ENCODE measurements at regions not wholly inside any gene's neighbourhood (a gene's known extent, or its start where the extent isn't known, plus 50 kb on each side); places are given as distances from the start of the nearest gene placed in this dataset.

DNA sequence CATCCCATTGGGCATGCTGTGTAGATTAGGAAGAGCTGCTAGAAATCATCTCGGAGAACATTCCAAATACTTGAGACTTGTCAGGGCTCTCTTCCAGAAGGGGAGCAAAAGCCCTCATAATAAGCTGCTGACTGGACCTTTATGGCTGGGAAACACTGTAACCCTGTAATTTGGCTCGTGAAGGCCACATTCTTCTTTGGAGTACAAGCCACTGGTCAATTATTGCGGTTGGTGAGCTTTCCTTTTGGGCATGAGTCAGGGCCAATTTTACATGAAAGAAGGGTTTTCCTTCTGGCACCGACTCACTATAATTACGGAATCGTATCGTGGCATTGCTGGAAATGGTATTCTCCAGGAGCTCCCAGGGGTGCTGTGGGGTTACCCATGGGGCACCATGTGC lies 434.5 kb upstream of the RGMA start:
- TF ChIP-seq CTCF (IDR thresholded peaks at IDR 0.05) (no peak), POLR2A (IDR thresholded peaks at IDR 0.05) (no peak)
